Astrocyte (in vitro differentiated cells and primary cell): ENCODE measurements at regions not wholly inside any gene's neighbourhood (a gene's known extent, or its start where the extent isn't known, plus 50 kb on each side); places are given as distances from the start of the nearest gene placed in this dataset.

Source experiments
- DNase-seq: peaks from one replicate; pipeline ENCODE4 v3.0.0-alpha.2; 2010; ENCODE audit warnings: low read depth
- FAIRE-seq: peaks from 2 replicates; lab custom pipeline; 2011; peaks lifted over from hg19 to GRCh38; lab: Jason Lieb, UNC
- H2AFZ ChIP-seq: 2 replicates; pipeline ENCODE4 v1.6.0; 2012; ENCODE audit warnings: low read depth, low read length, inconsistent platforms
- H3K27ac ChIP-seq: 2 replicates; pipeline ENCODE4 v1.5.1; 2011; ENCODE audit warnings: low read depth, low read length, inconsistent platforms
- H3K27me3 ChIP-seq: 2 replicates; pipeline ENCODE4 v1.6.0; 2011; ENCODE audit warnings: low read length, inconsistent platforms; ENCODE audit not compliant: insufficient read depth
- H3K36me3 ChIP-seq: 2 replicates; pipeline ENCODE4 v1.5.1; 2011; ENCODE audit warnings: low read length, inconsistent platforms; ENCODE audit not compliant: insufficient read depth
- H3K4me1 ChIP-seq: 2 replicates; pipeline ENCODE4 v1.5.1; 2011; ENCODE audit warnings: low read length, inconsistent platforms; ENCODE audit not compliant: insufficient read depth
- H3K4me2 ChIP-seq: 2 replicates; pipeline ENCODE4 v1.6.0; 2012; ENCODE audit warnings: low read length, inconsistent platforms
- H3K4me3 ChIP-seq: 2 replicates; pipeline ENCODE4 v1.5.1; 2011; ENCODE audit warnings: low read depth, mild to moderate bottlenecking, low read length, inconsistent platforms; ENCODE audit not compliant: insufficient read depth
- H3K79me2 ChIP-seq: 2 replicates; pipeline ENCODE4 v1.6.0; 2012; ENCODE audit warnings: mild to moderate bottlenecking, low read length, inconsistent platforms; ENCODE audit not compliant: insufficient read depth
- H3K9ac ChIP-seq: 2 replicates; pipeline ENCODE4 v1.6.0; 2012; ENCODE audit warnings: mild to moderate bottlenecking, low read length, inconsistent platforms
- H3K9me3 ChIP-seq: 2 replicates; pipeline ENCODE4 v1.5.1; 2012; ENCODE audit warnings: low read depth, mild to moderate bottlenecking, low read length, inconsistent platforms; ENCODE audit not compliant: insufficient read depth
- H4K20me1 ChIP-seq: 2 replicates; pipeline ENCODE4 v1.6.0; 2012; ENCODE audit warnings: low read length, inconsistent platforms; ENCODE audit not compliant: insufficient read depth
- H3K27ac Mint-ChIP-seq: one replicate; pipeline ENCODE4 v1.8.0; 2021; ENCODE audit warnings: mild to moderate bottlenecking, mixed read lengths; ENCODE audit not compliant: unreplicated experiment
- H3K27me3 Mint-ChIP-seq: one replicate; pipeline ENCODE4 v1.8.0; 2021; ENCODE audit warnings: low read depth, mixed read lengths; ENCODE audit not compliant: unreplicated experiment
- H3K36me3 Mint-ChIP-seq: one replicate; pipeline ENCODE4 v1.8.0; 2021; ENCODE audit warnings: low read depth, mixed read lengths; ENCODE audit not compliant: unreplicated experiment
- H3K4me1 Mint-ChIP-seq: one replicate; pipeline ENCODE4 v1.8.0; 2021; ENCODE audit warnings: low read depth, mixed read lengths; ENCODE audit not compliant: unreplicated experiment
- H3K4me3 Mint-ChIP-seq: one replicate; pipeline ENCODE4 v1.8.0; 2021; ENCODE audit warnings: mild to moderate bottlenecking, moderate library complexity, mixed read lengths; ENCODE audit not compliant: unreplicated experiment
- H3K9me3 Mint-ChIP-seq: one replicate; pipeline ENCODE4 v1.8.0; 2021; ENCODE audit warnings: mild to moderate bottlenecking, mixed read lengths; ENCODE audit not compliant: unreplicated experiment
- EZH2 ChIP-seq: IDR thresholded peaks from 2 replicates; pipeline ENCODE4 v1.6.1; 2012; ENCODE audit warnings: mild to moderate bottlenecking, low read length, inconsistent platforms; ENCODE audit not compliant: insufficient read depth
- TF ChIP-seq, protein P1 (sequence below): IDR thresholded peaks from 2 replicates; pipeline ENCODE4 v1.5.1; 2011; ENCODE audit warnings: low read depth, mild to moderate bottlenecking, inconsistent platforms, low read length, moderate library complexity; ENCODE audit not compliant: insufficient read depth

DNA sequence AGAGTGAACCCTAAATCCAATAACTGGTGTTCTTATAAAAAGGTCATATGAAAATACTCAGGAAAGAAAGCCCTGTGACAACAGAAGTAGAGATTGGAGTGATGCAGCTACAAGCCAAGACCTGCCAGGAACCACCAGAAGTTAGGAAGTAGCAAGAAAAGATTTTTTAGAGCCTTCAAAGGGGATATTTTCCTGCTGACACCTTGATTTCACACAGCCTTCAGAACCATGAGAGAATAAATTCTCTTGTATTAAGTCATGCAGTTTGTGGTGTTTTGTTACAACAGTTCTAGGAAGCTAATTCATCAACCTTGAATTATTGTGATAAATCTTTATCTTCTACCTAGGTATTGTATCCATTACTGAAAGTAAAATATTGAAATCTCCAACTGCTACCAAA lies 81.0 kb downstream of the HYCC1 start:
- H3K9me3 Mint-ChIP-seq: peaks cover 14% of the 10 kb centered on the region
- H4K20me1 ChIP-seq: no peaks in the 10 kb centered on the region
- no peaks in the 10 kb centered on the region for H3K27me3 ChIP-seq
- FAIRE-seq (no peak), DNase-seq (peak; percentile 39)
- no peak overlapping the region for H3K27ac ChIP-seq
- no peak overlapping the region for H3K9ac ChIP-seq
- H3K4me3 ChIP-seq: no peak overlapping the region
- no peaks in the 10 kb centered on the region for H3K9me3 ChIP-seq
- H3K36me3 Mint-ChIP-seq: no peaks in the 10 kb centered on the region
- H3K4me1 Mint-ChIP-seq: peaks cover 8% of the 10 kb centered on the region
- no peak overlapping the region for H3K27ac Mint-ChIP-seq
- no peak overlapping the region for H3K4me3 Mint-ChIP-seq
- no peak overlapping the region for H2AFZ ChIP-seq
- no peaks in the 10 kb centered on the region for H3K36me3 ChIP-seq
- no peaks in the 10 kb centered on the region for H3K27me3 Mint-ChIP-seq
- no peaks in the 10 kb centered on the region for H3K79me2 ChIP-seq
- H3K4me2 ChIP-seq: no peak overlapping the region
- peaks cover 10% of the 10 kb centered on the region for H3K4me1 ChIP-seq
- TF ChIP-seq, protein P1, sequence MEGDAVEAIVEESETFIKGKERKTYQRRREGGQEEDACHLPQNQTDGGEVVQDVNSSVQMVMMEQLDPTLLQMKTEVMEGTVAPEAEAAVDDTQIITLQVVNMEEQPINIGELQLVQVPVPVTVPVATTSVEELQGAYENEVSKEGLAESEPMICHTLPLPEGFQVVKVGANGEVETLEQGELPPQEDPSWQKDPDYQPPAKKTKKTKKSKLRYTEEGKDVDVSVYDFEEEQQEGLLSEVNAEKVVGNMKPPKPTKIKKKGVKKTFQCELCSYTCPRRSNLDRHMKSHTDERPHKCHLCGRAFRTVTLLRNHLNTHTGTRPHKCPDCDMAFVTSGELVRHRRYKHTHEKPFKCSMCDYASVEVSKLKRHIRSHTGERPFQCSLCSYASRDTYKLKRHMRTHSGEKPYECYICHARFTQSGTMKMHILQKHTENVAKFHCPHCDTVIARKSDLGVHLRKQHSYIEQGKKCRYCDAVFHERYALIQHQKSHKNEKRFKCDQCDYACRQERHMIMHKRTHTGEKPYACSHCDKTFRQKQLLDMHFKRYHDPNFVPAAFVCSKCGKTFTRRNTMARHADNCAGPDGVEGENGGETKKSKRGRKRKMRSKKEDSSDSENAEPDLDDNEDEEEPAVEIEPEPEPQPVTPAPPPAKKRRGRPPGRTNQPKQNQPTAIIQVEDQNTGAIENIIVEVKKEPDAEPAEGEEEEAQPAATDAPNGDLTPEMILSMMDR: no peak
- TF ChIP-seq EZH2: no peak

GRCh38 chr7:22931011-22931410 lies 82.9 kb downstream of the HYCC1 start:
- no peak overlapping the region for H3K4me3 Mint-ChIP-seq
- H3K9me3 Mint-ChIP-seq: peaks cover 16% of the 10 kb centered on the region
- FAIRE-seq (no peak), DNase-seq (no peak)
- Histone ChIP-seq H3K36me3 (no peaks in the 10 kb centered on the region), H3K79me2 (no peaks in the 10 kb centered on the region), H2AFZ (no peak overlapping the region), H3K9me3 (no peaks in the 10 kb centered on the region), H3K9ac (no peak overlapping the region), H3K4me1 (peaks cover 10% of the 10 kb centered on the region), H4K20me1 (no peaks in the 10 kb centered on the region), H3K27me3 (no peaks in the 10 kb centered on the region), H3K27ac (no peak overlapping the region), H3K4me2 (no peak overlapping the region), H3K4me3 (no peak overlapping the region)
- no peaks in the 10 kb centered on the region for H3K36me3 Mint-ChIP-seq
- H3K27me3 Mint-ChIP-seq: no peaks in the 10 kb centered on the region
- TF ChIP-seq EZH2: no peak
- TF ChIP-seq, protein P1: no peak
- peaks cover 8% of the 10 kb centered on the region for H3K4me1 Mint-ChIP-seq
- H3K27ac Mint-ChIP-seq: no peak overlapping the region

DNA sequence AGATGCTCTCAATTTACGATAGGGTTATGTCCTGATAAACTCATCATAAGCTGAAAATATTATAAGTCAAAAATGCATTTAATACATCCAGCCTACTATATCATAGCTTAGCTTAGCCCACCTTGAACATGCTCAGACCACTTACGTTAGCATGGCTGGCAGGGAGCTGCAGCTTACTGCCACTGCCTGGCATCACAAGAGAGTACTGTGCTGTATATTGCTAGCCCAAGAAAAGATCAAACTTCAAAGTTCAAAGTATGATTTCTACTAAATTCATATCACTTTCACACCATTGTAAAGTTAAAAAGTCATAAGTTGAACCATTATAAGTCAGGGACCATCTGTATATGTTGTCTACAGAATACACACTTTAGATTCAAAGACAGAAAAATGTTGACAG lies 91.6 kb downstream of the HYCC1 start:
- no peak for DNase-seq
- no peak overlapping the region for H3K9ac ChIP-seq
- peaks cover 13% of the 10 kb centered on the region for H3K9me3 Mint-ChIP-seq
- no peak overlapping the region for H3K4me2 ChIP-seq
- H3K36me3 Mint-ChIP-seq: no peaks in the 10 kb centered on the region
- no peaks in the 10 kb centered on the region for H3K27me3 ChIP-seq
- no peak overlapping the region for H3K4me3 ChIP-seq
- H3K27me3 Mint-ChIP-seq: no peaks in the 10 kb centered on the region
- no peaks in the 10 kb centered on the region for H4K20me1 ChIP-seq
- no peak overlapping the region for H3K4me3 Mint-ChIP-seq
- TF ChIP-seq, protein P1: no peak
- TF ChIP-seq EZH2: no peak
- H3K4me1 ChIP-seq: no peaks in the 10 kb centered on the region
- no peak for FAIRE-seq
- H3K9me3 ChIP-seq: no peaks in the 10 kb centered on the region
- peaks cover 3% of the 10 kb centered on the region for H3K36me3 ChIP-seq
- no peaks in the 10 kb centered on the region for H3K4me1 Mint-ChIP-seq
- no peak overlapping the region for H3K27ac Mint-ChIP-seq
- H2AFZ ChIP-seq: no peak overlapping the region
- no peaks in the 10 kb centered on the region for H3K79me2 ChIP-seq
- no peak overlapping the region for H3K27ac ChIP-seq
